ENCODE measurements at regions not wholly inside any gene's neighbourhood (a gene's known extent, or its start where the extent isn't known, plus 50 kb on each side); places are given as distances from the start of the nearest gene placed in this dataset.

DNA sequence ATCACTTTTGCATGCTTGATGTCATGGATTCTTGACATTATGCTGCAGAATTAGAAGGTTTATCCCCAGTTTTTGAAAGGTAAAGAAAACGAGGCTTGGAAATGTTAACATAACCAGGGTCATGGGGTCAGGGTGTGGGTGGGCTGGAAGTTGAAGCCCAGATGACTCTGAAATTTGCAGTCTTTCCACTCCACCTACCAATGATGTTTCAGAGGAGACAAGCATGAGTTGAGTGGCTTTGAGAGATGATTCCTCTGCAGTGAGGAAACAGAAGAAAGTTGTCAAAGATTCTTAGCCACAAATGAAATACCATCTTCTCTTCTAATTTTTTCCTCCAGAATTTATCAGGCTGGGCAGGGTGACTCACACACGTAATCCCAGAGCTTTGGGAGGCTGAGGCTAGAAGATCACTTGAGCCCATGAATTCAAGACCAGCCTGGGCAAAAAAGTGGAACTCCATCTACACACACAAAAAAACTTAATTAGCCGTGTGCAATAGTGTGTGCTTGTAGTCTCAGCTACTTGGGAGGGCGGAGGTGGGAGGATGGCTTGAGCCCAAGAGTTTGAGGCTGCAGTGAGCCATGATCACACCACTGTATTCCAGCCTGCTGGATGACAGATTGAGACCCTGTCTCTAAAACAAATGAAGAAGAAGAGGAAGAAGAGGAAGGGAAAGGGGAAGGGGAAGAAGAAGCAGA lies 239.1 kb upstream of the AUTS2 start:
- Histone ChIP-seq H3K23me2 (ENCODE audit: low read depth, low read length) (no peaks in the 10 kb centered on the region), H3K23ac (ENCODE audit: insufficient read length) (no peak overlapping the region), H3K9me3 (ENCODE audit: insufficient read depth in 2 of 2, low read depth in 1 of 2, low read length in 1 of 2) (no peaks in the 10 kb centered on the region), H3K27me3 (replicated peaks in 1 of 4; ENCODE audit: control insufficient read depth in 3 of 4, extremely low read depth in 1 of 4, insufficient read depth in 3 of 4, low read length in 3 of 4) (no peaks in the 10 kb centered on the region), H4K20me1 (replicated peaks in 1 of 2; ENCODE audit: control insufficient read depth in 1 of 2, insufficient read depth in 2 of 2, low read length in 2 of 2) (no peaks in the 10 kb centered on the region), H3K79me1 (ENCODE audit: low read depth, low read length) (no peaks in the 10 kb centered on the region), H2BK5ac (ENCODE audit: low read depth, low read length) (no peak overlapping the region), H2AK5ac (ENCODE audit: low read depth, low read length) (no peak overlapping the region), H2AFZ (ENCODE audit: low read length) (no peak overlapping the region), H4K8ac (ENCODE audit: extremely low read depth, insufficient read depth, low read length) (no peak overlapping the region), H4K91ac (replicated peaks; ENCODE audit: insufficient read length, low read length) (no peak overlapping the region), H3K56ac (replicated peaks; ENCODE audit: insufficient read length, low read depth, low read length) (no peak overlapping the region), H3K27ac (ENCODE audit: low read depth, low read length) (no peak overlapping the region), H2BK20ac (ENCODE audit: low read length) (no peak overlapping the region), H3K18ac (ENCODE audit: extremely low read depth, low read length) (no peak overlapping the region), H2BK12ac (ENCODE audit: low read depth, low read length) (no peak overlapping the region), H3K14ac (ENCODE audit: insufficient read length) (no peak overlapping the region), H2BK120ac (replicated peaks; ENCODE audit: low read depth, low read length) (no peak overlapping the region), H4K5ac (ENCODE audit: insufficient read length, low read depth, low read length) (no peak overlapping the region), H3K4me1 (replicated peaks in 1 of 4; ENCODE audit: control insufficient read depth in 3 of 4, insufficient read depth in 4 of 4, low read length in 3 of 4) (no peaks in the 10 kb centered on the region), H3K9ac (replicated peaks in 1 of 4; ENCODE audit: extremely low read depth in 1 of 4, low read depth in 3 of 4, low read length in 3 of 4) (no peak overlapping the region), H3K36me3 (ENCODE audit: control insufficient read depth in 2 of 4, insufficient read depth in 4 of 4, low read length in 3 of 4) (no peaks in the 10 kb centered on the region), H3K4ac (replicated peaks; ENCODE audit: insufficient read length, low read depth, low read length) (no peak overlapping the region), H3K4me2 (ENCODE audit: insufficient read depth in 1 of 2, low read depth in 2 of 2, low read length in 2 of 2) (no peak overlapping the region), H3K79me2 (ENCODE audit: control insufficient read depth in 1 of 2, insufficient read depth in 2 of 2, low read length in 2 of 2) (no peaks in the 10 kb centered on the region), H2BK15ac (ENCODE audit: low read length) (no peak overlapping the region), H3K4me3 (ENCODE audit: extremely low read depth in 1 of 4, insufficient read depth in 2 of 4, low read depth in 3 of 4, low read length in 4 of 4) (no peak overlapping the region)
- no peak for FAIRE-seq
- TF ChIP-seq CBX8 (IDR thresholded peaks at IDR 0.05; ENCODE audit: borderline replicate concordance, low read depth, low read length) (no peak), KDM5A (IDR thresholded peaks at IDR 0.05; ENCODE audit: low read length) (no peak), RAD21 (IDR thresholded peaks at IDR 0.05 in 1 of 2, conservative IDR thresholded peaks at IDR 0.05 in 1 of 2; ENCODE audit: low read depth in 2 of 2, low read length in 2 of 2) (no peak), TBP (IDR thresholded peaks at IDR 0.05; ENCODE audit: low read depth, low read length) (no peak), BACH1 (IDR thresholded peaks at IDR 0.05; ENCODE audit: low read length) (no peak), POLR2A (IDR thresholded peaks at IDR 0.05; ENCODE audit: control extremely low read depth in 1 of 2, low read depth in 2 of 2, low read length in 2 of 2) (no peak), YY1 (IDR thresholded peaks at IDR 0.05; ENCODE audit: low read depth, low read length) (no peak), KDM1A (IDR thresholded peaks at IDR 0.05; ENCODE audit: borderline replicate concordance, low read length) (no peak), HDAC6 (IDR thresholded peaks at IDR 0.05; ENCODE audit: low read depth, low read length) (no peak), POLR2AphosphoS5 (IDR thresholded peaks at IDR 0.05; ENCODE audit: low read depth, low read length) (no peak)
- POLR2A ChIA-PET (ENCODE audit: partially characterized antibody) = no interaction called here
- 91% methylated on average over 4 of the region's 4 CpGs; no CpG with 5 or more reads in 1 of the 2 experiments for WGBS, 2 experiments (ENCODE audit: extremely low coverage in 1 of 2, insufficient coverage in 1 of 2, insufficient read length in 1 of 2, insufficient replicate concordance in 2 of 2, low coverage in 1 of 2, low lambda C conversion rate in 2 of 2, missing lambda C conversion rate in 1 of 2)
- DNase-seq (ENCODE audit: low read depth in 1 of 2, low spot score in 2 of 2) = no peak
- CTCF ChIA-PET (ENCODE audit: partially characterized antibody) = no interaction called here

Data from H1 (cell line).